Activated naive CD4-positive, alpha-beta T cell treated with anti-CD3 and anti-CD28 coated beads, Interleukin-2, amount 50 U/mL, for 24 hours (primary cell): ENCODE measurements at regions not wholly inside any gene's neighbourhood (a gene's known extent, or its start where the extent isn't known, plus 50 kb on each side); places are given as distances from the start of the nearest gene placed in this dataset.

ENCODE experiments used
- H3K27ac Mint-ChIP-seq: one replicate; pipeline ENCODE4 v1.8.0; 2021; ENCODE audit warnings: mild to moderate bottlenecking, mixed read lengths
- H3K27me3 Mint-ChIP-seq: one replicate; pipeline ENCODE4 v1.8.0; 2021; ENCODE audit warnings: mixed read lengths
- H3K36me3 Mint-ChIP-seq: one replicate; pipeline ENCODE4 v1.8.0; 2021; ENCODE audit warnings: mixed read lengths
- H3K4me1 Mint-ChIP-seq: one replicate; pipeline ENCODE4 v1.8.0; 2021; ENCODE audit warnings: mixed read lengths
- H3K4me3 Mint-ChIP-seq: one replicate; pipeline ENCODE4 v1.8.0; 2021; ENCODE audit warnings: mild to moderate bottlenecking, mixed read lengths
- H3K9me3 Mint-ChIP-seq: one replicate; pipeline ENCODE4 v1.8.0; 2021; ENCODE audit warnings: mixed read lengths

DNA sequence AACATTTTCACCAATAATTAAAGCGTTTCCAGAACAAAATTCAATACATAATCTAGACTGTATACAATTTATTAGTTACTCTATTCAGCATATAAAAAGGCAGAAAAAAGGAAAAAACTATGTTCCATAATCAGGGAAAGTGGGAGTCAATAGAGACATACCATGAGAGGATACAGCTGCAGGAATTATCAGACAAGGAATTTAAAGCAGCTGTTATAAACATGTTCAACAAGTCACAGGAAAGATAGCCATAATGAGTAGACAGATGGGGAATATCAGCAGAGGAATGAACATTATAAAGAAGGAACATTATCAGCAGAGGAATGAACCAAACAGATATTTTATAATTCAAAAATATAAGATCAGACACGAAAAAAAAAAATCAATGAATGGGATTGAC is 500.6 kb upstream of the RPS6KA3 start:
- no peak overlapping the region for H3K4me3 Mint-ChIP-seq
- peaks cover 3% of the 10 kb centered on the region for H3K36me3 Mint-ChIP-seq
- H3K4me1 Mint-ChIP-seq, result no peaks in the 10 kb centered on the region
- no peaks in the 10 kb centered on the region for H3K9me3 Mint-ChIP-seq
- peaks cover 3% of the 10 kb centered on the region for H3K27me3 Mint-ChIP-seq
- H3K27ac Mint-ChIP-seq, result no peak overlapping the region

DNA sequence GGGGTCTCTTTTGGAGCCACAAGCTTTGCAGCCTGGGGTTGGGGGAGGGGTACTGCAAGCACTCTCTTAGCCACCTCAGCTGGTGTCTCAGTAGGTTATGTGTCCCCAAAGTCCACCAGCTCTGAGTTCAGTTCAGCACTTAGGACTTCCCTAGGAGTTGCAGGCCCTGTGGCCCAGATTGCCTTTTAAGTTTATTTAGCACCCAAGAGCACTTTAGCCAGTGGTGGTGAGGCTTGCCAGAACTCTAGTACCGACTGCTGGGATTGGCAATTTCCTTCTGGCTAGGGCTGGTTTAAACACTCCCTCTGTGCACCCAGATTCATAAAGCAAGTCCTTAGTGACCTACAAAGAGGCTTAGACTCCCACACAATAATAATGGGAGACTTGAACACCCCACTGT is 489.9 kb upstream of the RPS6KA3 start:
- Mint-ChIP-seq H3K9me3 (no peaks in the 10 kb centered on the region), H3K4me1 (no peaks in the 10 kb centered on the region), H3K27ac (no peak overlapping the region), H3K36me3 (no peaks in the 10 kb centered on the region), H3K4me3 (no peak overlapping the region), H3K27me3 (peaks cover 5% of the 10 kb centered on the region)

DNA sequence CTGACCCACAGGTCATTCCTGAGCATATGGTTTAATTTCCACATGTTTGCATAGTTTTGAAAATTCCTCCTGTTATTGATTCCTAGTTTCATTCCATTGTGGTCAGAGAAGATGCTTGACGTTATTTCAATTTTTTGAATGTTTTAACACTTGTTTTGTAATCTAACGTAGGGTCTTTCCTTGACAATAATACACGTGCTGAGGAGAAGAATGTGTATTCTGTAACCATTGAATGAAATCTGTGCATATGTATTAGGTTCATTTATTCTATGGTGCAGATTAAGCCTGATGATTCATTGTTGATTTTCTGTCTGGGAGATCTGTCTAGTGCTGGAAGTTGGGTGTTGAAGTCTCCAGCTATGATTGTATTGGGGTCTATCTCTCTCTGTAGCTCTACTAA is 486.4 kb upstream of the RPS6KA3 start:
- H3K9me3 Mint-ChIP-seq, result no peaks in the 10 kb centered on the region
- peaks cover 5% of the 10 kb centered on the region for H3K27me3 Mint-ChIP-seq
- H3K4me3 Mint-ChIP-seq, result no peak overlapping the region
- H3K36me3 Mint-ChIP-seq, result no peaks in the 10 kb centered on the region
- no peaks in the 10 kb centered on the region for H3K4me1 Mint-ChIP-seq
- no peak overlapping the region for H3K27ac Mint-ChIP-seq

DNA sequence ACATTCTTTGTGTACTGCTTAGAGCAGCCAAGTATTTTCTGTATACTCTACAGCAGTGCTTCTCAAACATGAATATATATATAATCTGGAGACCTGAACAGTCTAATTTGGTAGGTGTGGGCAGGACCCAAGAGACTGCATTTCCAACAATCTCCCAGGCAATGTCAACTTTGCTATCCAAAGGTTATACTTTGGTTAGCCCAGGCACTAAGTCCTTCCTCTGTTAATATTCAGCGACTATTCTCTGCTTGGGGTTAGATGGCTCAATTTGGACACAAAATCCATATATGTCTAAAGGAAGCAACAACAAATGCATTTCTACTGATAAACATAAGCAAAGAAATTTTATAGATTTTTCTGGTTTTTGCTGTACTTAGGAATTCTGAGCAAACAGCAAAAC is 480.0 kb upstream of the RPS6KA3 start:
- Mint-ChIP-seq H3K4me1 (no peaks in the 10 kb centered on the region), H3K9me3 (no peaks in the 10 kb centered on the region), H3K27ac (no peak overlapping the region), H3K27me3 (no peaks in the 10 kb centered on the region), H3K4me3 (no peak overlapping the region), H3K36me3 (no peaks in the 10 kb centered on the region)

DNA sequence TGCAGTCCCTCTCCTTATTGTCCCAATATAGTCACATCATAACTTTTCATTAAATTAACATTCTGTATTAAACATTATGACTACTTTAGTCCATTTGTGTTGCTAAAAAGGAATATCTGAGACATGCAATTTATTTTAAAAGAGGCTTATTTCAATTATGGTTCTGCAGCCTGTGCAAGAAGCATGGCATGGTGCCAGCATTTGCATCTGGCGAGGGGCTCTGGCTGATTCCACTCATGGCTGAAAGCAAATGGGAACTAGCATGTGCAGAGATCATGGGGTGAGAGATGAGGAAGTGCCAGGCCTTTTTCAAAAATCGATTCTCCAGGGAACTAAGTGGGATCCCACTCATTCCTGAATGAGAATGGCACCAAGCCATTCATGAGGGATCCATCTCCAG is 476.3 kb upstream of the RPS6KA3 start:
- no peak overlapping the region for H3K4me3 Mint-ChIP-seq
- peaks cover 2% of the 10 kb centered on the region for H3K27me3 Mint-ChIP-seq
- H3K4me1 Mint-ChIP-seq, result no peaks in the 10 kb centered on the region
- no peaks in the 10 kb centered on the region for H3K9me3 Mint-ChIP-seq
- no peaks in the 10 kb centered on the region for H3K36me3 Mint-ChIP-seq
- no peak overlapping the region for H3K27ac Mint-ChIP-seq

DNA sequence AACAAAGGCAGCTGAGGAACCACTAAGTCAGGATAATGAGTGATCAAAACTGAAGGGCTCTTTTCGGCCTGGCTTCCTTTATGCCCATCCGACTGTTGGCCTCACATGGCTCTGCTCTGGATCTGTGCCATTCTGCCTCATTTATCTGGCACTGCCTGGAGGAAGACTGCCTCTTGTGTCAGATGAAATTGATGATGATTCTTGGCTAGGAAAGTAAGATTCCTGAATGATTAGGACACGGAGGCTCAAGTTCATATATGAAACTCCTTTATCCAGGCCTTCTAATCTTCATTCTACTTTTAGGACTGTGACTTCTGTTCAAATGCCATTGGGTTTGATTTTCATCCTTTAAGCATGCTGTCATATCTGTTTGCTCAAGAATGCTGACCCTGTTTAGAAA is 475.4 kb upstream of the RPS6KA3 start:
- Mint-ChIP-seq H3K9me3 (no peaks in the 10 kb centered on the region), H3K27me3 (peaks cover 2% of the 10 kb centered on the region), H3K4me3 (no peak overlapping the region), H3K27ac (no peak overlapping the region), H3K4me1 (no peaks in the 10 kb centered on the region), H3K36me3 (no peaks in the 10 kb centered on the region)

DNA sequence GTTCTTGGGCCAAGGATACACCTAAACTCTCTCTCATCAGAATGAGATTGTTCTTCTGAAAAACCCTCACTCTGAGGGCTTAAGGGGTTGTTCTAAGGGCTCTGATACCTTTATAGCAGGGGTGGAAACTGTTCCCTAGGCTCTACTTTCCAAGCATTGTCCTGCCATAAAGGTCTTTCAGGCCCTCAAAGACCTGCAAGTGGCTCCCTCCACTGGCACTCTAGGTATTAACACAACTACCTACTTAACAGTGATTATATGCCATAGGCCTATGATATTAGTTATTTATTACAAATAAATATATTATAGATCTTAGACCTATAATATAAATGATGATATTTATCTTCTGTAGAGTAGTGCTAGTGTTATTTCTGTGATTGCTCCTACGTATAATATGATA is 473.7 kb upstream of the RPS6KA3 start:
- peaks cover 2% of the 10 kb centered on the region for H3K27me3 Mint-ChIP-seq
- no peak overlapping the region for H3K4me3 Mint-ChIP-seq
- no peaks in the 10 kb centered on the region for H3K36me3 Mint-ChIP-seq
- H3K27ac Mint-ChIP-seq, result no peak overlapping the region
- no peaks in the 10 kb centered on the region for H3K4me1 Mint-ChIP-seq
- no peaks in the 10 kb centered on the region for H3K9me3 Mint-ChIP-seq

DNA sequence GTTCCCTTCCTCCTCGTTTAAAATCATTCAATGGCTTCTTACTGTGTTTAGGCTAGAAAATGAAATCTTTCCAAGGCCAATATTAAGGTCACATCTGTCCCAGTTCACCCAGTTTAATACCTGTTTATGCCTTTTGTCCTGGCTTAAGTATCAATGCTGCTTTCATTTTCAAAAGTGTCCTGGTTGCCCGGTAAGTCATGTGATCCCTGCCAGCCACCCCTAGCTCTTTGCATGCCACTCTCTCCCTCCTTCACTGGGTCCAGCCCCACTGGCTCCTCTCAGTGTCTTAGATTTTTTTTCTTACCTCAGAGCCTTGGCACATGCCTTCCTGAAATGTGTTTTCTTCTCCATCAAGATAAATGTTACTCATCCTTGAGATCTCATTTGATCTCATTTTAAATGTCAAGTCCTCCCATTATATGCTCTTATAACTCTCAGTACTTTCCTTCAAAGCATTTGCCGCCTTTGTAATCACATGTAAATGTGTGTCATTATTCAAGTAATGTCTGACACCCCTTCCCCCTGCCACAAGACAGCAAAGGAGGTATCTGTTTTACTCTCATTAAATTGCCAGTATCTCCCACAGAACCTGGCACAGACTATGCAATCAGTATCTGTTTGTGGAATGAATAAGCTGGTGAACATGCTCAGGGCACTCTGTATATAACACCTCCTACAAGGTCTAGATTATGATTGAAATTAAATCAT is 472.5 kb upstream of the RPS6KA3 start:
- H3K4me3 Mint-ChIP-seq, result no peak overlapping the region
- H3K4me1 Mint-ChIP-seq, result no peaks in the 10 kb centered on the region
- no peak overlapping the region for H3K27ac Mint-ChIP-seq

DNA sequence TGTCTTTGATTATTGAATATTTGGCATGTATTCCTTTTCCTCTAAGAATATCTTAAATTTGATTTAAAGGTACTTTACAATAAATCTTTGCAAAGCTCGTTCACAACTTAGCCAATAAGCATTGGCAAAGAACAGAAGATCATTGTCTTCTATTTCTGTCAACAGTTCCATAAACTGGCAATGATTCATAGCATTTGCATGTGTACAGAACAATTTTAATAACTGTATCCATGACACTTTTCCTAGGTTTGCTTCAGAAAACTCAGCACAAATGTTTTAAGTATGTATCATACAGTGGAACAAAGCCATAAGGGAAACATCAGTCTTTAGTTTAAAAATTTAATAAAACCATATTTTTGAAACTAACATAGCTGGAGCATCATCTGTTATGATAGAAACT is 462.7 kb upstream of the RPS6KA3 start:
- Mint-ChIP-seq H3K36me3 (no peaks in the 10 kb centered on the region), H3K4me3 (no peak overlapping the region), H3K27ac (no peak overlapping the region), H3K27me3 (no peaks in the 10 kb centered on the region), H3K9me3 (no peaks in the 10 kb centered on the region), H3K4me1 (no peaks in the 10 kb centered on the region)

More for the DNA sequence above, 472.5 kb upstream of the RPS6KA3 start:
- Mint-ChIP-seq H3K9me3 (no peaks in the 10 kb centered on the region), H3K36me3 (no peaks in the 10 kb centered on the region), H3K27me3 (peaks cover 2% of the 10 kb centered on the region)

DNA sequence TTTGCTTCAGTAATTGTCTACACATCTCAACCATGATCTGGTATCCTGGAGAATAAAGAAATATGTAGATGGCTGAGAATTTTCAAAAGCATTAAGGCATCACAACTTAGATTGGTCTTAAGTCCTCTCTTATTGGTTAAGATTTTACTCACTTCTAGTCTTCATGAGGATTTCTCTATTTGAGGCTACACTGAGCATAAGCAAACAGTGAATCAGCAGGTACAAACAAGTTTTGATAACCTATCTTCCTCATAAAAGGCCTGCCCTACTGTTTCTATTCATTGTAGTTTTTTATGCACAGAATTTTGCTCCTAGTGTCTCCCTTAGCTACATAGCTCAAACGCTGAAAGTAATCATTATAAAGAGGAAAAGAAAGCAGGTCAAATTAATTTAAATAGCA is 460.7 kb upstream of the RPS6KA3 start:
- Mint-ChIP-seq H3K4me1 (no peaks in the 10 kb centered on the region), H3K27me3 (no peaks in the 10 kb centered on the region), H3K36me3 (no peaks in the 10 kb centered on the region), H3K27ac (no peak overlapping the region), H3K4me3 (no peak overlapping the region), H3K9me3 (no peaks in the 10 kb centered on the region)

DNA sequence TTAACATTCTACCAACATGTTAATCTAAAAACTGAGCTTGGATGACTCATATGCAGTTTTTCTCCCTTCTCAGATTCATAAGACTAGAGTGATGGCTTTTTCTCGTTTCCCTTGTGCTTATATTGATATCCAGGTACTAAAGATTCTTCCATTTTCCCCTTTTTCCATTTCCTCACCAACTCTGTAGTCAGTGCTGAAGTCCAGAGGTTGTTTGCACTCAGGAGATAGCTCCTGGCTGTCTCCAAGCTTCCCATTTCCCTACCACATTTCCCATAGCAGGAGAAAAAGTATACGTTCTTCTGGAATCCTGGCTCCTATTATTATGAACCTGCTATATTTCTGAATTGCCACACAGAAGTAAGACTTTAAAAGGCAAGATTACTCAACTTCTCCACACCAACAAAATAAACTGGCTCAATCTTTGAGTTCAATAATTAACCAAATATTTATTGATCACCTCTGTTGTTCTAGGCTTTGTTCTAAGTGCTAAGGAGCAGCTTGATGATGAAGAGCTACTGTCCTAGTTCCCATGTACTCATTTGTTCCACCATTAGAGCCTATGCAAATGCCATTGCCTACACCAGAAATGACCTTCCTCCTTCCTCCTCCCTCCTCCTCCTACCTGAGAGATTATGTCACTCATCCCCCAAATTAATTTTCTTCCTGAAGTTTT is 454.4 kb upstream of the RPS6KA3 start:
- H3K4me3 Mint-ChIP-seq, result no peak overlapping the region
- peaks cover 1% of the 10 kb centered on the region for H3K27me3 Mint-ChIP-seq
- no peaks in the 10 kb centered on the region for H3K4me1 Mint-ChIP-seq
- H3K27ac Mint-ChIP-seq, result no peak overlapping the region
- no peaks in the 10 kb centered on the region for H3K36me3 Mint-ChIP-seq
- H3K9me3 Mint-ChIP-seq, result no peaks in the 10 kb centered on the region

DNA sequence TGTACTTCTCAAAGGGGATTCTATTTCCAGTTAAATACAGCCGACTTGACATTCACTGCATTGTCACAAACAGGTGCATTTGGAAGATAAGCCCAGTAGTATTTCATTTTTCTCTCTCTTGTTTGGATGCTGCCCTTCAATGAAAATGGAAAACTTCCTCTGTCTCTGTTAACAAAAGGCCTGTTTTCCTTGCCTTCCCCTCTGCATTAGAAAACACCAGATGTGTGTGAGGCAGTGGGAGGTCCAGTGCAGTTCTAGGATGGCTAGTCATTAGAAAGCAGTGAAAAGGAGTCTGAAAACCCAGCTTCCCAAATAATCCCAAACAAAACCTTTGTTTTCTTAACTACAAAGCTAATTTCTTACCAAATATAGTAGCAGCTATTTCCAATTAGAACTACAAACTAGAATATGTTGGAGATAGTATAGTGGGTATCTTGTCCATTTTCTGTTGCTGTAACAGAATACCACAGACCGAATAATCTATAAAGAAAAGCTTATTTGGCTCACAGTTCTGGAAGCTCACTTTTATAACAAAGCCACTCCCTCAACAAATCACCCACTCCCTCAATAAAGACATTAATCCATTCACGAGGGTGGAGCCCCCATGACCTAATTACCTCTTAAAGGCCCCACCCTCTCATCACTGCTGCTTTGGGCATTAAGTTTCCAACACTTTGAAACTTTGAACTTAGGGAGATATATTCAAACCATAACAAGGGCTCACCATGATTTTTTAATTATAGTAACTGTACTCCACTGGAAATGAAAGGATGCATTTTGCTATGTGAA is 452.1 kb upstream of the RPS6KA3 start:
- Mint-ChIP-seq H3K4me3 (no peak overlapping the region), H3K36me3 (no peaks in the 10 kb centered on the region), H3K27ac (no peak overlapping the region), H3K27me3 (peaks cover 1% of the 10 kb centered on the region), H3K9me3 (no peaks in the 10 kb centered on the region), H3K4me1 (no peaks in the 10 kb centered on the region)

DNA sequence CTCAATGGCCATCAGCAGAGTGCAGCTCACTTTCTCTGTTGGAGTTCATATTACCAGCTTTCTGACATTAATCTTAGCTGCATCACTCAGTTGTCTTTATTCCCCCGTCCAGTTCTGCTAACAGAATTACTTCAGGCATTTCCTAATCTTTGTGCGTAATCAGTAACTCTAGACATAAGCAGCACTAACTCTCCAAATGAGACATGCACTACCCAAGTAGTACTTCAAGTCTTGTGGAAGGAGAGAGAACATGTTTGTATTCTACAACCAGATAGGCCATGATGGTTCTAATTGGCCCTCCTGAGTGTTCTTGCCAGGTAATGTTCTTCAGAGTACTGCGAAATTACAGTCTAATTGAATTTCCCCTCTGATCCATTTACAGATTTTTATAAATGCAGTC is 448.5 kb upstream of the RPS6KA3 start:
- Mint-ChIP-seq H3K4me1 (no peaks in the 10 kb centered on the region), H3K9me3 (no peaks in the 10 kb centered on the region), H3K4me3 (no peak overlapping the region), H3K27ac (no peak overlapping the region), H3K36me3 (no peaks in the 10 kb centered on the region), H3K27me3 (no peaks in the 10 kb centered on the region)

DNA sequence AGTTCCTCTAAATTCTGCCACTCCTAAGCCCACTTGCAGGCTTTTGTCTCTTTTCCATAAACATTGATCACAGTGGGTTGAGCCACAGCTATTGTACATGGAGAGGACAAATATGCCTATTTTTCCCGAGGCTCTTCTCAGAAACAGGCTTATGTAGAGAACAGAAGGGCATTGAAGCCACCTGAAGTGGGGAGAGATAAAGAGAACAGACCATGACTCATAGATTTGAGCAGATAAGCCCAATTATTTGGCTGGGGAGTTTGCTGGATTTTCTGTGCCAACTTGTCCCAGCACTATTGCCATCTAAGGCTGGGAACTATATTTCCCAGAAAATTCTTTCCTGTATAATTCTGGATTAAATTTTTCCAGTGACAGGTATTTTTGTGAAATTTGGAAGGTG is 446.1 kb upstream of the RPS6KA3 start:
- Mint-ChIP-seq H3K36me3 (no peaks in the 10 kb centered on the region), H3K27me3 (no peaks in the 10 kb centered on the region), H3K9me3 (no peaks in the 10 kb centered on the region), H3K27ac (no peak overlapping the region), H3K4me1 (no peaks in the 10 kb centered on the region), H3K4me3 (no peak overlapping the region)

DNA sequence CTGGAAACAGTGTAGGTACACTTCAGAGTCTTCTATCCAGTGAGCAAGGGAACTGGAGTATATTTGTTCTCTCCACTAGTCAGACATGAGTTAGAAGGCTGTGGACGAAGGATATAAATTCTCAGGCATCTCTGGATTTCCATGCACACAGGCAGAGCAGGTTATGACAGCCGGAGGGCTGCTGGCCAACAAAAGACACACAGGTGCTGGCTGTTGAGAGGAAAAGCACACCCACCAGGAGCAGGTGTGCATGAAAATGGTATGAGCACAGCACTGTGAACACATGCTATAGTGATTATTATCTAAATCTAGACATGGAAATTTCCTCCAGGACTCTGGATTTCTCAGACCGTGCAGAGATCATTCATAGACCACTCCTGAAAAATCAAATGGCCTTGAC is 444.7 kb upstream of the RPS6KA3 start:
- no peak overlapping the region for H3K4me3 Mint-ChIP-seq
- no peaks in the 10 kb centered on the region for H3K9me3 Mint-ChIP-seq
- H3K27me3 Mint-ChIP-seq, result no peaks in the 10 kb centered on the region
- no peaks in the 10 kb centered on the region for H3K36me3 Mint-ChIP-seq
- no peak overlapping the region for H3K27ac Mint-ChIP-seq
- no peaks in the 10 kb centered on the region for H3K4me1 Mint-ChIP-seq

DNA sequence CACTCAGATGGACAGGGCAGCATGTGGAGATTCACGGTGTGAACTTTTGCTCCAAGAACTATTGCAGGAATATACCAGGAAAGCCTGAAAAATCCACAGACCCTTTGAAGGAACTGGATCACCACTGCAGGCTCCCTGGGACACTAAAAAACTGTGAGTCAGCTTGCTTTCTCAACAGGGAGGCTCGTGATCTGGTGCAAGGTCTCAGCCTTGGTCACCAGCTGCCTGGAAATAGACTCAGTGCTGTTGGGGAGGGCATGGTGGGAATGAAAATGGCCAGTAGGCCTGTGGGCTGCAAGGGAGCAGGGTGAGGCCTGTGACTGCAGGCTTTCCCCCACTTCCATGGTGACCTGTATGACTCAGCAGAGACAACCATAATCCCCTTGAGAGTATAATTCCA is 426.4 kb upstream of the RPS6KA3 start:
- H3K36me3 Mint-ChIP-seq, result no peaks in the 10 kb centered on the region
- H3K9me3 Mint-ChIP-seq, result no peaks in the 10 kb centered on the region
- no peaks in the 10 kb centered on the region for H3K4me1 Mint-ChIP-seq
- H3K27me3 Mint-ChIP-seq, result peaks cover 2% of the 10 kb centered on the region
- H3K4me3 Mint-ChIP-seq, result no peak overlapping the region
- no peak overlapping the region for H3K27ac Mint-ChIP-seq
